NOMO-1 treated with dmso at 0.1 percent for 144 hours (cell line): ENCODE measurements at regions not wholly inside any gene's neighbourhood (a gene's known extent, or its start where the extent isn't known, plus 50 kb on each side); places are given as distances from the start of the nearest gene placed in this dataset.

Experiments
- DNase-seq: peaks from one replicate; lab custom pipeline; 2025; ENCODE audit not compliant: unreplicated experiment; lab: John Stamatoyannopoulos, UW

DNA sequence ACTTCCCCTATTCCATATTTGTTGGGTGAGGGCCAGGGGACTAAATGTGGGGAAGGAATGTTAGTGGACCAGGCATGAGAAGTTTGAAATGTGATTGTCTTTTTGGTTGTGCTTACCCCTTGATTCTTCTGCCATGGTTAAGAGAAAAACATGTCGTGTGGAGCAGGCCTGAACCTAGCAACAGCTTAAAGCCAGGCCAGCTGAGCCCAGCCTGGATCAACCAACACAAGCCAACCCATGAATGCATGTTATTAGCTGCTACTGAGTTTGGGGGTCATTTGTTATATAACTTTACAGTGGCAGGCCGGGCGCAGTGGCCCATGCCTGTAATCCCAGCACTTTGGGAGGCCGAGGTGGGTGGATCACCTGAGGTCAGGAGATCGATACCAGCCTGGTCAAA lies 52.4 kb upstream of the TRIO start:
- DNase-seq: no peak

DNA sequence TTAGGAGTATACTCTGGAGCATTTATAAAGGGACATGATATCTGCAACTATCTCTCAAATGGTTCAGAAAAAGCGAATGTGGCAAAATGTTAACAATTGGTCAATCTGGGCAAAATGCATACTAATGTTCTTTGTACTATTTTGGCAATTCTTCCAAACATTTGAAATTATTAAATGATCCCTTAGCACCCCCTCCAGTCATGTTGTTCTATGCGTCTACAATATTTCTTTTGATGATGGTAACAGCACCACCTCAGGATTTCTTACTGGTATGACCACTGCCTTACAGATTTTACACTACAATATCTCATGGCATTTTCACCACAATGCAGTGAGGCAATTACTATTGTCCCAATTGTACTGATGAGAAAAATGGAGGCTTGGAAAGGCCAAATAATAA lies 52.9 kb upstream of the TRIO start:
- DNase-seq: no peak

DNA sequence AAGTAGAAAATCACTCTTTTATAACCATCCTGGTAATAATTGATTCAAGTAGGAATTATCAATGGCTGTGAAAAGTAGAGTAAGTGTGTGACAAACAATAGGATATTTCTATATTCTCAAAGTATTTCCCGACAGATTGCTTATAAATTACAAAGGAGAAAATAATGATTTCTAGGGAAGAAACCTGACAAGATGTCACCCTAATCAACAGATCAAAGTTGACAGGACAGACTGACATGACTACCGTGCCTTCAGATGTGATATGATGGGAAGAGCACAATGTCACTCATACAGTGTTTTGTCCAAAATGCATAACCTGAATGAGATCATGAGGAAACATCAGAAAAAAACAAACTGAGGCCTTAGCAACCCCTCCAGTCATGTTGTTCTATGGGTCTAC lies 53.9 kb upstream of the TRIO start:
- no peak for DNase-seq

DNA sequence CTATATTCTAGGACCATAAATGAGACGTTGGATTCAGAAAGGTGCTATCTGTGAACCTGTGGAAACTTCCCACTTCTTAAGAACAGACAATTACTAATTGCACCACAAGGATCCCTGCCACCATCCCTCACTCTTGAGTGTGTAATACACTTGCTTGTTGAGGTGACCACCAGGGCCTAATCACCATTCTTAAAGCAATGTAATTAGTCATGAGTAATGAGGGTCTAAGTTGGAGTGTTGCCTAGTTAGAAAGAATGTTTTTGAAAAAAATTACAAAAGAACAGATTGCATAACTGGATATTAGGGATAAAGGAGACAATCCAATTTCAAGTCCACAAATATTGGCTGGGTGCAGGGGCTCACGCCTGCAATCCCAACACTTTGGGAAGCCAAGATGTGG lies 56.9 kb upstream of the TRIO start:
- DNase-seq: no peak

DNA sequence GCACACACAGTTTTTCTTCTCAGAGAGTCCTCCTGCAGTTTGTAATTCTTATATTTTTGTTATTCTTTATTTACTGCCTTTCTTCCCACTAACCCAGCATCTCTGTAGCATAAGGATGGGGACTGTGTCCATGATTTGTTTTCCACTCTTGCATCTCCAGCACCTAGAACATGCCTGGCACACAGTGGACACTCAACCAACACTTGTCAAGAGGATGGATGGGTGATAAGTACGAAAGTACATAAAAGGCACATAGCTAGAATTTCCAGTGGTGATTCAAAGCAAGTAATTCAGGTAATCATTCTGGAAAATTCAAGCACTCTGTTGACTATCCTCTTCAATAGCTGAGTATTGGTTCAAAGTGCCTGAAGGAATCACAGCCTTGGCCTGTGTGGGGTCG lies 60.2 kb upstream of the TRIO start:
- DNase-seq: no peak

DNA sequence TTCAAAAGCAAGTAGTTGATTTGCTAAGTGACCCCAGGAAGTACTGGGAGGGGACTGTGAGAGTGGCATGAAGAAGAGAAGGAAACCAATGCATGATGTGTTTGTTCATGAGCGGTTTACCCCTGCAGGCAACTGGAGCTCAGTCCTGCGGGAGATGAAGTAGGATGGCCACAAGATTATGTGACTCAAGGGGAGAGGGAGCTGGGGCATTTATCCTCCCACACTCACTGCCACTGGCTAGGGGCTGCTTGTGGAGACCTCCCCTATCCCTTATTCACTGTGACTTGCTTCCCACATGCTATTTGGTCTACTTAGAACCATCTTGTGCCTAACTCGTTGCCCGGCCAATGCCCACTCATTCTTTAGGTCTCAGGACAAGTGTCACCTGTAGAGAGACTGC lies 60.6 kb upstream of the TRIO start:
- DNase-seq: no peak

DNA sequence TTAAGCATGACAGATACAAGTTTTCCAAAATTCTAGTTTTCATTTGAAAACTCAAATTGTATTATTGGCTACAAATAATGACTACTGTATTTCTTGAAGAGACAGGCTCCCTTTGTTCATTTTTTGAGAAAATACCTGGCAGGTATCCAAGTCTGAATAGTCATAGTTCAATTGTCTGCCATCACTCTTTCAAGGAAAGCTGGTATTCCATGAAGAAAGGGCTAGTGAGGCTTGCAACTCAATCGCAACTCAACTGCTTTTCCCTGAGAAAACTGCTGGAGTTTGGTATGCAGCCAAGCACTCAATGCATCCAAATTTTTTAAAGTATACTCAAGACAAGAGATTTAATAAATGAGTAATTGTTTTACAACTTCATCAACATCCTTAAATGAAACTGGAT lies 61.4 kb upstream of the TRIO start:
- no peak for DNase-seq

DNA sequence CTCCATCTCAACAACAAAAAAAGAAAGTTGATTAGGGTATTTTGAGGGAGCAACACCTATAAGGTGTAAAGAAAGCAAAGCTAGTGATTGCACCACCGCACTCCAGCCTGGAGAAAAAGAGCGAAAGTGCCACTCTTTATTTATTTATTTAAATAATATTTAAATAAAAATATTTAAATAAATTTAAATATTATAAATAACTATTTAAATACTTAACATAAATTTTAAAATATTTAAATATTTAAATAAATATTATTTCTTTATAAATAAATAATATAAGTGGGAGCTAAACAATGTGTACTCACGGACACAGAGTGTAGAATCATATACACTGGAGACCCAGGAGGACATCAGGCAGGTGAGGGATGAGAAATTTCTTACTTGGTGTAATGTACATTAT lies 64.4 kb upstream of the TRIO start:
- no peak for DNase-seq

DNA sequence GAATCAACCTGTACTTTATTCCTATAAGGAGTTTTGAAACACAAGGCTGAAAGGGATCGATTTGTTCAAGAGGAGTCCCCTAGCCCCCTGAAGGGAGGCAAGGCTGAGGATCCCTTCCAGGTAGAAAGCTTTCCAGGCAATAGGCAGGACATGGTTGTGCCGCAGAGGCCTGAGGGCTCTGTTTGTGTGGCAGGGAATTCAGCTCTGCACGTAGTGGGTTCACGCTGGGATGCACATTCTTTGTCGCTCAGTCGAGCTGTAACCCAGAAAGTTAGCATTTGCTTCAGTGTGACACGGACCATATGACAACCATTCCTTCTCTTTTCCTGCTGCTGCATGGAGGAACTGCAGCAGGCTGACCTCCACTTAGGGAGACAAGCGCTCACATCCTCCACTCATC lies 65.6 kb upstream of the TRIO start:
- no peak for DNase-seq

DNA sequence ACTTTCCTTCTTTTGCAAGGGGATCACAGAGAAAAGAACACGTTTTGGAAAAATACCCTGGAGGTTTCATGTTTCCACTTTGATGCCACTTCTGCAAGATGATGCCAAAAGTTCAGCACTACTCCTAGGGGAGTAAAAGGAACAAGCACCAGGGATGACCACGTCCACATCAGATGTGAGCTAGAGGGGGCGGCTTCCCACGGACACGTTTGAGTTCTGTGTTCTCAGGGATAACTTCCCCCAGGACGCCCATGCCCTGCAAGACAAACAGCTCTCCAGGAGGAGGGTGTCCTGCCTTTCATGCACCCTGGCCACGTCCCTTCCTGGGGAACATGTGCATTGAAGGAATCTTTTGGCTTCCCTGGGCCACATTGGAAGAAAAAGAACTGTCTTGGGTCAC lies 66.6 kb upstream of the TRIO start:
- DNase-seq: no peak

DNA sequence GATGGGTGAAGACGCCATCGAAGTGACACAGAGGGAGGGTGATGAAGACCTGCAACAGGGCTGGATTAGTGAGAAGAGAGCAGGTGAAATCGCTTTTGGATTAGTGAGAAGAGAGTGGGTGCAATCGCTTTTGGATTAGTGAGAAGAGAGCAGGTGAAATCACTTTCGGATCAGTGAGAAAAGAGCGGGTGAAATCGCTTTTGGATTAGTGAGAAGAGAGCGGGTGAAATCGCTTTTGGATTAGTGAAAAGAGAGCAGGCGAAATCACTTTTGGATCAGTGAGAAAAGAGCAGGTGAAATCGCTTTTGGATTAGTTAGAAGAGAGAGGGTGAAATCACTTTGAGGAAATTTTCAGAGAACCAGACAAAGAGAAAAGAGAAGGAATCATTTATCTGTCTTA lies 67.2 kb upstream of the TRIO start:
- no peak for DNase-seq

DNA sequence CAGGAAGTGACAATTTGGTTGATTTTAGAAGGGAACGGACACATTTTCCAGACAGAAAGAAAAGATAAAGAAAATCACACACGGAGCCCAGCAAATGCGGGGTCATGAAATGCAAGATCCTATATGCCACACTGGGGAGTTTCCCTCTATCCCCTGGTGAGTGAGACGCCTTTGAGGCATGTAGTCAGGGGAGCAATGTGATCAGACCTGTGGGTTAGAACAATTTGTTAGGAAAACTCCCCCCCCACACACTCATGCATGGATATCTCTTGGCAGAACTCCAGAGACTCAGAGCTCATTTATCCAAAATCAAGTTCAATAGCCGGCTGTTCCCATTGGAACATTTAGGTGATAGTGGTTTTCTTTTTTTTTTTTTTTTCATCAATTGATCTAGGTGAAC lies 71.7 kb upstream of the TRIO start:
- DNase-seq: no peak

DNA sequence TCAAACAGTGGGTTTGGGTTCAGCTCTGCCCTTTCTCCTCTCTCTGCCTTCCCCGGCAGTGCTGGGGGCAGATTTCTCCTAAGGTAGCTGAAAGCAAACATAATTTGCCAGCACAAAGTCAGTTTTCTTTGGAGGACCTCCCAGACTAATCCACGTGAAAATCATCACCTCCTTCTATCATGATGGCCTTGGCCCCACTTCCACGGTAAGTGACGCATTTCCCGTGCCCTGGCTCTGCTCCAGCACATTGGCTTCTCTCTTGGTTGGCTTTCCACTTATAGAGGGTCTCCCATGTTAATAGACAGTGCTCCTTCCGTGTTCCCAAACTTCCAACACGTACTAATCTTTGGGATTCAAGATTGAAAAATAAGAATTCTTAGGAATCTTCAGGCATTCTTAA lies 74.1 kb upstream of the TRIO start:
- DNase-seq: no peak

DNA sequence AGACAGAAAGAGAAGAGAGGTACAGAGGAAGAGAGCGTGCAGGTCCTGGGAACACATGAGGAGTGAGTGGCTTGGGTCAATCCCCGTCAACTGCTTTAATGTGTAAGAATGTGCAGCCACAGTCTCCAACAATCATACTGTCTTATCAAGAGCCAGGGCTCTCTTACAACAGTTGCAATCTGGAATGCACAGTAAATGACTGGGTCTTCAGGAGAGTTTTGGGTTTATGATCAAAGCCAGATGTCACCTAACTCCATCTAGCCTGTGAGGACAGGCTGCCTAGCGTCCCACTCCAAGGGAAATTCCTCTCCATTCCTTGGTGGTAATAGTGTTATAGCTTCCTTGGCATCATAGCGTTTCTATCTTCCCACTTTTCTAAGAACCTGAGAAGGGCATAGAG lies 75.0 kb upstream of the TRIO start:
- no peak for DNase-seq

DNA sequence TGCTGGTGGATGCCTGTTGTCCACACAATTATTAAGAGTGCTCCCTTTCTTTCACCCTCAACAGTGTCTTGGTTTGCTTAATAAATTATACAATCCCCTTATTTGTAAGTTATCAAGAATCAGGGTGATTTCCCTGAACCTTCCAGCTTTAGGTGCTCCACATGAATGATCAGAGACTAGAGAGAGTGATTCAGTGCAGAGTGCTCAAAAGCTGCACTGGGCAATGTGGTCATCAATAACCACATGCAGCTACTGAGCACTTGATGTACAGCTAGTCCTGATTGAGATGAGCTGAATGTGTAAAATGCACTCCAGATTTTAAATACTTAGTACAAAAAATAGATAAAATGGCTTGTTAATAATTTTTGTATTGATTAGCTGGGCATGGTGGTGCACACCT lies 76.8 kb upstream of the TRIO start:
- DNase-seq: no peak

DNA sequence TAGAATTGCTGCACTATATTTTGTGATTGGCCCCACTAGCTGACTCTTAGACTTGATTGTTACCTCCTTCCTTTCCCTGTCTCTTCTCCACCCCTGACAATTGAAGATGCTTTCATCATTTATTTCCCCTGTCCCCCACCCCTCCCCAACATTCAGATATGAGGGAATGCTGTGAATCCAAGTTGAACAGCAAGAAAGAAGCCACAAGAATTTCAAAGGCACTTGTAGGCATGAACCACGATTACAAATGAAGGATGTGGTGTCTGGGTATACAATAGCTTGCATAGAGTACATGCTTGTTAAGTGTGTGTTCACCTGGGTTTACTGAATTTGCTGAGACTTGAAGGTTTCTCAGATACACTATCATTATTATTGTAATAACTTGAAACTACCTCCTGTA lies 78.3 kb upstream of the TRIO start:
- DNase-seq: no peak

DNA sequence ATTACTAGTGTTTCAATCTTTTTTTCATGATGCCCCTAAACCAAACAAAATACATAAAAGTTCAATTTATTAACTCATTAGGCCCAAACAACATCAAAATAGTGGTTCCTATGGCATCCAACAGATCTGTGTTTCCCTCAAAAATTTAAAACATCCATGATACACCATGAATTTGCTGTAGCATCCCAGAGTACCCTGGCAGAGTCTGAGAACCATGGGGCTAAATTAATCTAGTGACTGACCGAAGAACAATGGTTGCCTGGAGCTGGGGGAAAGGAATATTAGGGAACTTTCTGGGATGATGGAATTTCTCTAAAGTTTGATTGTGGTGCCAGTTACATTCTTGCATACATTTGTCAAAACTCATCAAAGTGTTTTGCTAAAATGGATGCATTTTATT lies 79.5 kb upstream of the TRIO start:
- no peak for DNase-seq

DNA sequence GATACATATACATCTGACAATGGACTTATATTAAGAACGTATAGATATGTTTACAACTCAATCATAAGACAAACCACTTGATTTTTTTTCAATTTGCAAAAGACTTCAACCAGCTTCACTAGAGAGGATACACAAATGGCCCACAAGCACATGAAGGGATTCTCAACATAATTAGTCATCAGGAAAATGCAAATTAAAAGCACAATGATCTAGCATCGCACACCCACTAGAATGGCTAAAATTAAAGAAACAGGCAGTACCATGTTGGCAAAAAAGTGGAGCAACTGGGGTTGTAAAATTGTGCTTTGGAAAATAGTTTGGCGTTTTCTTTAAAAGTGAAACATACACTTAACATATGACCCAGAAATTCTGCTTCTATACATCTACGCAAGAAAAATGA lies 80.0 kb upstream of the TRIO start:
- no peak for DNase-seq

DNA sequence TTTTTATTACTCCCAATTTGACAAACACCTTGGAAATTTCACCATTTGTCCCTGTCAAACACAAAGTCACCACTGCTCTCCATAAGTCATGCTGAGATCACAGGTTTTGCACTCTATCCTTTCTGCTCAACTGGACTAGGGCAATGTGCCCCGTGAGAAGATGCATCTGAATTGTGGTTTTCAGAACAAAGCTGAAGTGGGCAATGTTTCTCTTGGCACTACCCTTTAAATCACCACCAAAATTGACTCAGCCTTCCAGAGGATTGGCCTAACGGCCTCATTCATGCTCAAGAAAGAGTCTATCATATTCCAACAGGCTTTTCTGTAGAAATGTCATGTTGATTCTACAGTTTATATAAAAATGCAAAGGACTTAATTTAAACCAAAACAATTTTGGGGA lies 81.0 kb upstream of the TRIO start:
- DNase-seq: no peak

DNA sequence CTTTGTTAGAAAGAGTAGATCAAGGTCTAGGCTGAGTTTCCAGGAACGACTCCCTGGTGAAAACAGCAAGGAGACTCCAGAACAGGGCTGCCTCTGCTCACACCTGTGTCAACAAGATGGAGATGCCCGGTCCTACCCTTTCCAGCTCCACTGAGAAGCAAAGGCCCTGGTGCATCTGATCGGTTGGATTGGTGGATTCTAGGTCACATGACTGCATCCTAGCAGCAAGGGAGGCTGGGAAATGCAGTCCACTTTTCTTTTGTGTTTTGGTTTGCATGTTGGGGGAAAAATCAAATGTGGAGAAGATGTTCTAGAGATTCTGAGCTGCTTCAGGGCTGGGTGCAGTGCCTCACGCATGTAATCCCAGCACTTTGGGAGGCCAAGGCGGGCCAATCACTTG lies 82.0 kb upstream of the TRIO start:
- no peak for DNase-seq

DNA sequence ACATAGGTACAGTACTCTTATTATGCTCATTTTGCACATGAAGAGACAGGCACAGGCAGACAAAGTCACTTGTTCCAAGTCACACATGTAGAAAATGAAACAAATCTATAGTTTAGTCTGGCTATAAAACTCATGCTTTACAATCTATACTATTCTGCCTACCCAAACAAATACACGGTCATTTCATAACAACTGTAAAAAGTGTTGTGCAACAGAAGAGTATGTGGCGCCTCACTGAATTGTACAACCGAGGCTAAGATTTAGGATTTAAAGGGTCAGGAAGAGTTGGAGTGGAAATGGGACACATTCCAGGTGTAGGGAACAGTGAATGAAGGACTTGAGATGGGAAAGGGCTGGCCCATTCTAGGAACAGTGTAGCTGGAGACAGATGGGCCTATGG lies 82.9 kb upstream of the TRIO start:
- DNase-seq: no peak

DNA sequence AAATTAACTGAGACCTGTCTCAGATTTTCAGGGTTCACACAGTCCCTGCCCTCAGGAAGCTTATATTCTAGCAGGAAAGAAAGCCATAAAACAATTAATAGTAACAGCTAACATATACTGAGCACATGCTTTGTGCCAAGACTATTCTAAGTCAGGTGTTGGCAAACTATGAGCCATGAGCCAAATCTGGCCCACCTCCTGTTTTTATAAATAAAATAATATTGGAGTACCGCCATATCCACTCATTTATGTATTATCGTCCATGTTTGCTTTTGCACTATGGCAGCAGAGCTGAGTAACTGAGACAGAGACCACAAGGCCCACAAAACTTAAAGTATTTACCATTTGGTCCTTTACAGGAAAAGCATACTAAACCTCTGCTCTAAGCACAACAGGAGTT lies 83.3 kb upstream of the TRIO start:
- DNase-seq: no peak

DNA sequence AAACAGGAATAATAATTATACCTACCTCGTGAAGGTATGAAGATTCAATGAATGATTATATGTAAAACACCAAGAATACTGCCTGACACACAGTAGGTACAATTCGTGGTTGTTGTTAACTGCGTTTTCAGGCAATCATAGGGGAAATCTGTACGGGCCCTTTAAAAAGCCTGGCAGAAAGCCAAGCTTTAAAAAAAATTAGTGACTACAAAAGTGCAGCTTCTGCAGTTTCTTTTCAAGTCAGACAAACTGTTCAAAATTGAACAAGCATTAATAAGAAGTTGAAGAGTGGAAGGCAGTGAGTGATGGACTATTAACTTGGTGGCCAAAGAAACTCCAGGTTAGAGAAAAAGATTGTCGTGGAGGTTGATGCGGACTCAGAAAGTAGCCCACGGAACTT lies 85.9 kb upstream of the TRIO start:
- DNase-seq: no peak

DNA sequence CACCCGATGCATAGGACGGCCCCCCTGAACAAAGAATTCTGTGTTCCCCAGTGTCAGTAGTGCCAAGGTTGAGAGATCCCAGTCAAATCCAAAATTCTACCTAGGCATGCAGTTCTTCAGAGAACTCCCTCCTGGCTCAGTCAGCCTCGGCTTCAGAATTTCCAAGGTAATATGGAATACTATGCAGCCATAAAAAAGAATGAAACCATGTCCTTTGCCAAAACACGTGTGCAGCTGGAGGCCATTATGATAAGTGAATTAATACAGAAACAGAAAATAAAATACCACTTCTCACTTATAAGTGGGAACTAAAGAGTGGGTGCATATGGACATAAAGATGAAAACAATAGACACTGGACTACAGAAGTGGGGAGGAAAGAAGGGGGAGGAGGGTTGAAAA lies 87.1 kb upstream of the TRIO start:
- no peak for DNase-seq
